Cardiac muscle cell (in vitro differentiated cells and primary cell): ENCODE measurements at regions not wholly inside any gene's neighbourhood (a gene's known extent, or its start where the extent isn't known, plus 50 kb on each side); places are given as distances from the start of the nearest gene placed in this dataset.
"Not testable (repeated sequence)": the region's sequence is repeated elsewhere in the genome, so short reads cannot be mapped to it uniquely, and the experiment has no call there.

Experiments
- DNase-seq, 2 donors: peaks; one replicate each; pipeline versions ENCODE4 v3.0.0 to v3.0.0-alpha.2; 2010 to 2017; ENCODE audit warnings: low read depth in 1 of 2, low spot score in 1 of 2
- H3K27ac ChIP-seq: fragments of 200-600 bp; sonication (generic); 2 replicates; pipeline ENCODE4 v1.5.1; 2016
- H3K27me3 ChIP-seq: fragments of 200-600 bp; sonication (generic); 2 replicates; pipeline ENCODE4 v1.6.0; 2016; ENCODE audit warnings: control low read depth
- H3K36me3 ChIP-seq: fragments of 200-600 bp; sonication (generic); 2 replicates; pipeline ENCODE4 v1.5.1; 2016; ENCODE audit warnings: control low read depth
- H3K4me1 ChIP-seq: fragments of 200-600 bp; sonication (generic); 2 replicates; pipeline ENCODE4 v1.8.1; 2017; ENCODE audit warnings: low read depth, mild to moderate bottlenecking, mixed run types
- H3K4me3 ChIP-seq: fragments of 200-600 bp; sonication (generic); 2 replicates; pipeline ENCODE4 v1.5.1; 2016; ENCODE audit warnings: mild to moderate bottlenecking
- H3K9me3 ChIP-seq: fragments of 200-600 bp; sonication (generic); 2 replicates; pipeline ENCODE4 v1.5.1; 2017; ENCODE audit warnings: low read depth, mild to moderate bottlenecking, control low read depth
- CTCF ChIP-seq: IDR thresholded peaks from 2 replicates; pipeline ENCODE4 v1.5.1; 2012; ENCODE audit warnings: low read depth, mild to moderate bottlenecking, low read length

GRCh38 chr6:94902974-94903628 is 674.2 kb upstream of the MANEA start:
- Histone ChIP-seq H3K27me3 (no peaks in the 10 kb centered on the region), H3K27ac (no peak overlapping the region), H3K9me3 (no peaks in the 10 kb centered on the region), H3K36me3 (no peaks in the 10 kb centered on the region), H3K4me3 (no peak overlapping the region), H3K4me1 (no peaks in the 10 kb centered on the region)
- DNase-seq: no peak
- no peak for TF ChIP-seq CTCF

- H3K36me3 ChIP-seq: no peaks in the 10 kb centered on the region
- no peak for TF ChIP-seq CTCF
- H3K27me3 ChIP-seq: no peaks in the 10 kb centered on the region
- H3K4me1 ChIP-seq: no peaks in the 10 kb centered on the region
- DNase-seq: no peak
- no peaks in the 10 kb centered on the region for H3K9me3 ChIP-seq
- H3K4me3 ChIP-seq: no peak overlapping the region
- H3K27ac ChIP-seq: no peak overlapping the region
These were observed 678.1 kb upstream of the MANEA start for GRCh38 chr6:94899191-94899590.

GRCh38 chr6:94894300-94894699 is 683.0 kb upstream of the MANEA start:
- TF ChIP-seq CTCF: no peak
- Histone ChIP-seq H3K27ac (no peak overlapping the region), H3K4me1 (no peaks in the 10 kb centered on the region), H3K9me3 (no peaks in the 10 kb centered on the region), H3K36me3 (no peaks in the 10 kb centered on the region), H3K27me3 (no peaks in the 10 kb centered on the region), H3K4me3 (no peak overlapping the region)
- no peak for DNase-seq

GRCh38 chr6:94893327-94893726 is 684.0 kb upstream of the MANEA start:
- H3K4me1 ChIP-seq: no peaks in the 10 kb centered on the region
- no peak overlapping the region for H3K27ac ChIP-seq
- DNase-seq: no peak
- no peaks in the 10 kb centered on the region for H3K36me3 ChIP-seq
- no peak for TF ChIP-seq CTCF
- H3K27me3 ChIP-seq: no peaks in the 10 kb centered on the region
- H3K9me3 ChIP-seq: no peaks in the 10 kb centered on the region
- no peak overlapping the region for H3K4me3 ChIP-seq

GRCh38 chr6:94873819-94874218 is 703.5 kb upstream of the MANEA start:
- H3K36me3 ChIP-seq, H3K9me3 ChIP-seq, H3K27me3 ChIP-seq, H3K4me3 ChIP-seq, H3K4me1 ChIP-seq, DNase-seq, H3K27ac ChIP-seq: not testable (repeated sequence)

- TF ChIP-seq CTCF: no peak
- no peaks in the 10 kb centered on the region for H3K4me1 ChIP-seq
- no peak for DNase-seq
These were observed 715.2 kb upstream of the MANEA start for GRCh38 chr6:94862112-94862511.

More at GRCh38 chr6:94862112-94862511, 715.2 kb upstream of the MANEA start:
- Histone ChIP-seq H3K27me3 (no peaks in the 10 kb centered on the region), H3K27ac (no peak overlapping the region), H3K9me3 (no peaks in the 10 kb centered on the region), H3K4me3 (no peak overlapping the region), H3K36me3 (no peaks in the 10 kb centered on the region)
